ENCODE measurements at regions not wholly inside any gene's neighbourhood (a gene's known extent, or its start where the extent isn't known, plus 50 kb on each side); places are given as distances from the start of the nearest gene placed in this dataset.

GRCh38 chr17:70834039-70834438, 664.7 kb downstream of the KCNJ2 start:
- ChIA-PET CTCF (interaction anchor here (0.6 kb wide), 1 partner anchor 1624 kb away, joined by 3 read pairs; no protein-coding TSS in a partner anchor), POLR2A (no interaction called here)
- no peaks in the 10 kb centered on the region for H3K4me1 Mint-ChIP-seq (ENCODE audit: insufficient read depth, unreplicated experiment)
- no peaks in the 10 kb centered on the region for H3K36me3 Mint-ChIP-seq (ENCODE audit: insufficient read depth, unreplicated experiment)
- H3K9me3 Mint-ChIP-seq (ENCODE audit: unreplicated experiment) = no peaks in the 10 kb centered on the region
- intact Hi-C loops (cut with micrococcal nuclease) = no loop called here
- no peak overlapping the region for H3K4me3 Mint-ChIP-seq (ENCODE audit: unreplicated experiment)
- no peaks in the 10 kb centered on the region for H3K27me3 Mint-ChIP-seq (ENCODE audit: insufficient read depth, unreplicated experiment)
- H3K27ac Mint-ChIP-seq (ENCODE audit: low read depth, unreplicated experiment) = no peak overlapping the region
- BruUV-seq (replicated peaks) = no TSS peak
- DNase-seq (ENCODE audit: unreplicated experiment) = no peak
- TF ChIP-seq, protein P1, sequence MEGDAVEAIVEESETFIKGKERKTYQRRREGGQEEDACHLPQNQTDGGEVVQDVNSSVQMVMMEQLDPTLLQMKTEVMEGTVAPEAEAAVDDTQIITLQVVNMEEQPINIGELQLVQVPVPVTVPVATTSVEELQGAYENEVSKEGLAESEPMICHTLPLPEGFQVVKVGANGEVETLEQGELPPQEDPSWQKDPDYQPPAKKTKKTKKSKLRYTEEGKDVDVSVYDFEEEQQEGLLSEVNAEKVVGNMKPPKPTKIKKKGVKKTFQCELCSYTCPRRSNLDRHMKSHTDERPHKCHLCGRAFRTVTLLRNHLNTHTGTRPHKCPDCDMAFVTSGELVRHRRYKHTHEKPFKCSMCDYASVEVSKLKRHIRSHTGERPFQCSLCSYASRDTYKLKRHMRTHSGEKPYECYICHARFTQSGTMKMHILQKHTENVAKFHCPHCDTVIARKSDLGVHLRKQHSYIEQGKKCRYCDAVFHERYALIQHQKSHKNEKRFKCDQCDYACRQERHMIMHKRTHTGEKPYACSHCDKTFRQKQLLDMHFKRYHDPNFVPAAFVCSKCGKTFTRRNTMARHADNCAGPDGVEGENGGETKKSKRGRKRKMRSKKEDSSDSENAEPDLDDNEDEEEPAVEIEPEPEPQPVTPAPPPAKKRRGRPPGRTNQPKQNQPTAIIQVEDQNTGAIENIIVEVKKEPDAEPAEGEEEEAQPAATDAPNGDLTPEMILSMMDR (IDR thresholded peaks at IDR 0.05; ENCODE audit: unreplicated experiment) = no peak

- DNase-seq (ENCODE audit: unreplicated experiment) = peak; percentile 23
- Mint-ChIP-seq H3K4me3 (ENCODE audit: unreplicated experiment) (no peak overlapping the region), H3K36me3 (ENCODE audit: insufficient read depth, unreplicated experiment) (no peaks in the 10 kb centered on the region), H3K27me3 (ENCODE audit: insufficient read depth, unreplicated experiment) (no peaks in the 10 kb centered on the region), H3K27ac (ENCODE audit: low read depth, unreplicated experiment) (peak overlapping the region; percentile 4), H3K9me3 (ENCODE audit: unreplicated experiment) (peaks cover 7% of the 10 kb centered on the region), H3K4me1 (ENCODE audit: insufficient read depth, unreplicated experiment) (peaks cover 8% of the 10 kb centered on the region)
- ChIA-PET CTCF (interaction anchor here (0.6 kb wide), 1 partner anchor 27 kb away, joined by 3 read pairs; no protein-coding TSS in a partner anchor), POLR2A (no interaction called here)
- TF ChIP-seq, protein P1 (IDR thresholded peaks at IDR 0.05; ENCODE audit: unreplicated experiment) = no peak
- intact Hi-C loops (cut with micrococcal nuclease) = no loop called here
- no TSS peak for BruUV-seq (replicated peaks)
Observed at GRCh38 chr17:70848785-70849184, 679.5 kb downstream of the KCNJ2 start.

- intact Hi-C loops (cut with micrococcal nuclease) = no loop called here
- ChIA-PET CTCF (no interaction called here), POLR2A (no interaction called here)
- H3K9me3 Mint-ChIP-seq (ENCODE audit: unreplicated experiment) = no peaks in the 10 kb centered on the region
- peak; percentile 12 for DNase-seq (ENCODE audit: unreplicated experiment)
- H3K27me3 Mint-ChIP-seq (ENCODE audit: insufficient read depth, unreplicated experiment) = no peaks in the 10 kb centered on the region
- no peak overlapping the region for H3K4me3 Mint-ChIP-seq (ENCODE audit: unreplicated experiment)
- peaks cover 6% of the 10 kb centered on the region for H3K4me1 Mint-ChIP-seq (ENCODE audit: insufficient read depth, unreplicated experiment)
- no TSS peak for BruUV-seq (replicated peaks)
- no peaks in the 10 kb centered on the region for H3K36me3 Mint-ChIP-seq (ENCODE audit: insufficient read depth, unreplicated experiment)
- no peak overlapping the region for H3K27ac Mint-ChIP-seq (ENCODE audit: low read depth, unreplicated experiment)
- TF ChIP-seq, protein P1 (IDR thresholded peaks at IDR 0.05; ENCODE audit: unreplicated experiment) = no peak
Observed at GRCh38 chr17:70855401-70856054, 686.2 kb downstream of the KCNJ2 start.

DNA sequence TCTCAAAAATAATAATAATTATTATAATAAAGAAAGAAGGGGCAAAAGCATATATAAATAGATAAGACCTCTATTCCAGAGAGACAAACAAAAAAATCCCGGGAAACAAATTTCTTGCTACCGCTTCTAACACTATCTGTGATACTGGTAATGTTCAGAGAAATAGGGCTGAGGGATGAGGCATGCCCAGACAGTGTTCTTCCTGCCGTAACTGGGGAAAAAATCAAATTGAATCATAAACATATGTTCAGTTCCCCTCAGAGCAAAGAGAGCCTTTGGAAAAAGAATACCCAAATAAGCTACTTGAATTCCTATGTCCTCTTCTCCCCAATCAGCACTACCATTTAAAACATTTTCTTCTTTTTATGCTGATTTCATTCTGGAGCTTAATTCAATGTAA, 688.0 kb downstream of the KCNJ2 start:
- CTCF ChIA-PET = no interaction called here
- Mint-ChIP-seq H3K36me3 (ENCODE audit: insufficient read depth, unreplicated experiment) (no peaks in the 10 kb centered on the region), H3K9me3 (ENCODE audit: unreplicated experiment) (no peaks in the 10 kb centered on the region), H3K27ac (ENCODE audit: low read depth, unreplicated experiment) (no peak overlapping the region), H3K4me3 (ENCODE audit: unreplicated experiment) (no peak overlapping the region), H3K27me3 (ENCODE audit: insufficient read depth, unreplicated experiment) (no peaks in the 10 kb centered on the region), H3K4me1 (ENCODE audit: insufficient read depth, unreplicated experiment) (peaks cover 6% of the 10 kb centered on the region)
- POLR2A ChIA-PET = interaction anchor here (0.6 to 0.7 kb wide), 3 partner anchors 23 to 1264 kb away, joined by 3 to 4 read pairs (median 3); no protein-coding TSS in a partner anchor
- no peak for DNase-seq (ENCODE audit: unreplicated experiment)
- intact Hi-C loops (cut with micrococcal nuclease) = no loop called here
- TF ChIP-seq, protein P1 (IDR thresholded peaks at IDR 0.05; ENCODE audit: unreplicated experiment) = no peak
- BruUV-seq (replicated peaks) = no TSS peak

All from MCF 10A (cell line).